ENCODE measurements at regions not wholly inside any gene's neighbourhood (a gene's known extent, or its start where the extent isn't known, plus 50 kb on each side); places are given as distances from the start of the nearest gene placed in this dataset.
"Not testable (repeated sequence)": the region's sequence is repeated elsewhere in the genome, so short reads cannot be mapped to it uniquely, and the experiment has no call there.

DNA sequence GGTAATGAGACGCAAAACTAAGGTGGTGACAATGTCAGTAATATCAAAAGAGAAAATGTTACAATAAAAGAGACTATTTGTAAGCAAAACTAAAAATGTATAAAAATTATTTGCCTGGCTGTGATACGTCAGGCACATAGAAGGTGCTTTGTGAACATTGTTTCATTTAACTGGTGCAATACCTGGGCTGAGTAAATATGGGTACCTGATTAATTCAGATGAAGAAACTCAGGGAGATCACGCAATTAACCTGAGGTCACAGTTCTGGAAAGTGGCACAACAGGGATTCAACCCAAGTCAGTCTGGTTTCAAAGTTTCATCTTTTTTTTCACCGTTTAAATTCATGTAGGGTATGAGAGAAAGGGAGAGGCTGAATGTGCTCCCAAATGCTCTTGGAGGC lies 71.0 kb upstream of the KRAS start:
- FAIRE-seq: no peak
- no peak for DNase-seq (ENCODE audit: insufficient read length, low spot score)
- TF ChIP-seq, protein P1, sequence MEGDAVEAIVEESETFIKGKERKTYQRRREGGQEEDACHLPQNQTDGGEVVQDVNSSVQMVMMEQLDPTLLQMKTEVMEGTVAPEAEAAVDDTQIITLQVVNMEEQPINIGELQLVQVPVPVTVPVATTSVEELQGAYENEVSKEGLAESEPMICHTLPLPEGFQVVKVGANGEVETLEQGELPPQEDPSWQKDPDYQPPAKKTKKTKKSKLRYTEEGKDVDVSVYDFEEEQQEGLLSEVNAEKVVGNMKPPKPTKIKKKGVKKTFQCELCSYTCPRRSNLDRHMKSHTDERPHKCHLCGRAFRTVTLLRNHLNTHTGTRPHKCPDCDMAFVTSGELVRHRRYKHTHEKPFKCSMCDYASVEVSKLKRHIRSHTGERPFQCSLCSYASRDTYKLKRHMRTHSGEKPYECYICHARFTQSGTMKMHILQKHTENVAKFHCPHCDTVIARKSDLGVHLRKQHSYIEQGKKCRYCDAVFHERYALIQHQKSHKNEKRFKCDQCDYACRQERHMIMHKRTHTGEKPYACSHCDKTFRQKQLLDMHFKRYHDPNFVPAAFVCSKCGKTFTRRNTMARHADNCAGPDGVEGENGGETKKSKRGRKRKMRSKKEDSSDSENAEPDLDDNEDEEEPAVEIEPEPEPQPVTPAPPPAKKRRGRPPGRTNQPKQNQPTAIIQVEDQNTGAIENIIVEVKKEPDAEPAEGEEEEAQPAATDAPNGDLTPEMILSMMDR (IDR thresholded peaks at IDR 0.05; ENCODE audit: insufficient read depth, missing control alignments): no peak

DNA sequence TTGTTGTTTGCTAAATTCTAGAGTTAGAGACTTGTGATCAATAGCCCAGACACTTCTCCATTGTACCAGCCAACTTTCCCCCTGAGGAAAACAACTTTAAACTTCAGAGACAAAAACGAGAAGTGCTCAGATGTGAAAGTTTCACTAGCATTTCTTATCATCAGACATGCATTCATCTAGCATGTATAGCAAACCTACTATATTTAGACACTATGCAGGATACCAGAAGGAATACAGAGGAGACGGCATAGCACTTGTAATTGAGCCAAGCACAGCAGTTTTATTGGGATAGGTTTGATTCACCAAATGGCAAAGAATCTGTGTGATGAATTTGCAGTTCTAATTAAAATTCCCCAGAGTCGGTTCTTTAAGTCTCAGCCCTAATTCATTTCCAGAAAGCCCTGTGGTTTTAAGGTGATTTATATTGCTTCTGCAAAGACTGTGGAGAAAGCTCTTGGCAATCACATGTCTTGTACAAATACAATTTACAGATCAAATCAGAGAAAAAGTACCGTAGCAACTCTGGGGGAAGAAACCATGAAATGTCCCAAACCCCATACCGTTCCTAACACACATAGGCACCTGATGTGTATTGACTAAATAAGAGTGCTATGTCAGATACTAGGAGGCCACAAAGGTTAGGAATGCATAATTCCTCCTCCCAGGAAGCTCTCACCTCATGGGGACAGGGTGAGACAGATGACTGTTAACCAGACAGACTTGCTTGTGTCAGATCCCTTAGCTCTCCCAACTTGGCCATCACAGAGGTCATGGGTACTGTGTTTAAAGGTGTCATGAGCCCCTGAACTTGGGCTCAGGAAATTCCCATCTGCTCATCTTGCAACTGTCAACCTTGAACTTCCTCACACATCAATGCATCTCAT lies 69.6 kb upstream of the KRAS start:
- FAIRE-seq: no peak
- DNase-seq (ENCODE audit: insufficient read length, low spot score): no peak

DNA sequence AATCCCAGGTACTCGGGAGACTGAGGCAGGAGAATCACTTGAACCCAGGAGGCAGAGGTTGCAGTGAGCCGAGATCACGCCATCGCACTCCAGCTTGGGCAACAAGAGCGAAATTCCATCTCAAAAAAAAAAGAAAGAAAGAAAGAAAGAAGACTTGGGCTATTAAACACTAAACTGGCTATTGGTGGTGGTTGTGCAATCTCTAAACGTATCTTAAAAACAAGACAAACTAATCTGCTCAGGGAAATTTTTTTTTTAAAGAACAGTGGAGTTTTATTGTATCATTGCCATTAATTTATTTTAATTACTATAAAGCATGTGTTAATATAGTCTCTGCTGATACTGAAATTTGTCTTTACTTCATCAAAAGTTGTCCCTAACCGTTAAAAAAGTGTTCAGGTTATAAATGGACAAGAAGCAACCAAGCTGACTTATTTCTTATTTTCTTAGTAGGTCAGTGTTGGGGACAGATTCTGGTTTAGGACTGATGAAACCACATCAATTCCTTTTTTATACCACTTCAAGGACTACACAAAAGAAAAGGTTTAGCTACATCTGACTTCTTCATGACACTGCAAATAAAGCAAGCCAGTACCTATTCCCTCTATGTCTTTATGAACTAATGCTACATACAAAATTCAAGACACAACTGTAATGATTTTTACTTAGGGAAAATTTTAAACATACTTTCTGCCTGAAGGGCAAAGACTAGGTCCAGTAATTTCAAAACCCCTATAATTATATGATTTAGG lies 68.7 kb upstream of the KRAS start:
- FAIRE-seq (no peak), DNase-seq (ENCODE audit: insufficient read length, low spot score) (no peak)
- TF ChIP-seq, protein P1 (IDR thresholded peaks at IDR 0.05; ENCODE audit: insufficient read depth, missing control alignments): no peak

More for the DNA sequence above, 69.6 kb upstream of the KRAS start:
- TF ChIP-seq, protein P1 (IDR thresholded peaks at IDR 0.05; ENCODE audit: insufficient read depth, missing control alignments): no peak

DNA sequence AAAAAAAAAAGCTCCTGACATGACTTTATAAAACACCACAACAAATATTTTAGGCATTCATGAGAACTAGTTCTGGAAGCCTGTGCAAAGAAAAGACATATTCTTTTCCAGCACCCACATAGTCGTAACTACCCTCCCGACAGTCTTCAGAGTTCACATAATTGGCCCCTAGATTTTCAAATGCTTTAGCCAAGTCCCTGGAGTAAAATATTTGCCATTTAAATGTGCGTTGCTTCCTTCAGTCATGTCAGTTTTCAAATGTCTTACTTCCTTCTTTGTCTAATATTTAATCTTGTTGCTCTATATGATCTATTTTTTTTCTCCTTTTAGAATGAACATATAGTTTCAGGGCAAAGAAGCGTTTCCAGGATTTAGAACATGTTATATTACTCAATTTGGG lies 66.8 kb upstream of the KRAS start:
- no peak for FAIRE-seq

DNA sequence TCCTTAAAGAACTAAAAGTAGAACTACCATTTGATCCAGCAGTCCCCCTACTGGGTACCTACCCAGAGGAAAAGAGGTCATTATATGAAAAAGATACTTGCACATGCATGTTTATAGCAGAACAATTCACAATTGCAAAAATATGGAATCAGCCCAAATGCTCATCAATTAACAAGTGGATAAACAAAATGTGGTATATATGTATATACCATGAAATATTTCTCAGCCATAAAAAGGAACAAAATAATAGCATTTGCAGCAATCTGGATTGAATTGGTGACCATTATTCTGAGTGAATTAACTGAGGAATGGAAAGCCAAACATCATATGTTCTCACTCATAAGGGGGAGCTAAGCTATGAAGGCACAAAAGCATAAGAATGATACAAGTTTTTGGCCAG lies 64.7 kb upstream of the KRAS start:
- TF ChIP-seq, protein P1 (IDR thresholded peaks at IDR 0.05; ENCODE audit: insufficient read depth, missing control alignments): no peak
- DNase-seq (ENCODE audit: insufficient read length, low spot score) (no peak), FAIRE-seq (no peak)

More for the DNA sequence above, 66.8 kb upstream of the KRAS start:
- TF ChIP-seq, protein P1 (IDR thresholded peaks at IDR 0.05; ENCODE audit: insufficient read depth, missing control alignments): no peak
- DNase-seq (ENCODE audit: insufficient read length, low spot score): no peak

DNA sequence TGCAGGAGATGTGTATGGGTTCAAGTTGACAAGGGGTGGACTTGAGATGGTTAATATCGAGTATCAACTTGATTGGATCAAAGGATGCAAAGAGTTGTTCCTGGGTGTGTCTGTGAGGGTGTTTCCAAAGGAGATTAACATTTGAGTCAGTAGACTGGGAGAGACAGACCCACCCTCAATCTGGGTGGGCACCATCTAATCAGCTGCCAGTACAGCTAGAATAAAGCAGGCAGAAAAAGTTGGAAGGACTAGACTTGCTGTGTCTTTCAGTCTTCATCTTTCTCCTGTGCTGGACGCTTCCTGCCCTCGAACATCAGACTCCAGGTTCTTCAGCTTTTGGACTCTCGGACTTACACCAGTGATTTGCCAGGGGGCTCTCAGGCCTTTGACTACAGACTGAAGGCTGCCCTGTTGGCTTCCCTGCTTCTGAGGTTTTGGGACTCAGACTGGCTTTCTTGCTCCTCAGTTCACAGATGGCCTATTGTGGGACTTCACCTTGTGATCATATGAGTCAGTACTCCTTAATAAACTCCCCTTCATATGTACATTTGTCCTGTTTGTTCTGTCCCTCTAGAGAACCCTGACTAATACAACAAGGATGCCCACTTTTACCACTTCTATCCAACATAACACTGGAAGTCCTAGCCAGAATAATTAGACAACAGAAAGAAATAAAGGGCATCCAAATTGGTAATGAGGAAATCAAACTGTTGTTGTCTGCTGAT lies 62.7 kb upstream of the KRAS start:
- DNase-seq (ENCODE audit: insufficient read length, low spot score); FAIRE-seq: not testable (repeated sequence)

DNA sequence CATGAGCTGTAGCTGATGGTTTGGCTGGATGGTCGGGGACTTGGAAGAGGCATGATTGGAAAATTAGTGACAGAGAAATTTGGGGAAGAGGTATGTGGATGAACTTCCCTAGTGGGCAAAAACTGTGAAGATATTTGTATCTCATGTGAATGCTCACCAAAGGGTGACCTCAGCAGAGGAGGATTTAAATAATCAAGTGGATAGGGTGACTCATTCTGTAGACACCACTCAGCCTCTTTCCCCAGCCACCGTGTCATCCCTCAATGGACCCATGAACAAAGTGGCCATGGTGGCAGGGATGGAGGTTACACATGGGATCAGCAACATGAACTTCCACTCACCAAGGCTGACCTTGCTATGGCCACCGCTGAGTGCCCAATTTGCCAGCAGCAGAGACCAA lies 60.8 kb upstream of the KRAS start:
- TF ChIP-seq, protein P1 (IDR thresholded peaks at IDR 0.05; ENCODE audit: insufficient read depth, missing control alignments): no peak
- no peak for DNase-seq (ENCODE audit: insufficient read length, low spot score)
- no peak for FAIRE-seq

DNA sequence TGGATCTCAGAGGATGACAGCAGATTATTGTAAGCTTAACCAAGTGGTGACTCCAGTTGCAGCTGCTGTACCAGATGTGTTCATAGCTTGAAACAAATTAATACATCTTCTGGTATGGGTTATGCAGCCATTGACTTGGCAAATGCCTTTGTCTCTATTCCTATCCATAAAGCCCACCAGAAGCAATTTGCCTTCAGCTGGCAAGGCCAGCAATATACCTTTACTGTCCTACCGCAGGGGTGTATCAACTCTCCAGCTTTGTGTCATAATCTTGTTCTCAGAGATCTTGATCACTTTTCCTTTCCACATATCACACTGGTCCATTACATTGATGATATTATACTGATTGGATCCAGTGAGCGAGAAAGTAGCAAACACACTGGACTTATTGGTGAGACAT lies 59.3 kb upstream of the KRAS start:
- not testable (repeated sequence) for DNase-seq (ENCODE audit: insufficient read length, low spot score); FAIRE-seq
